PC-3 (cell line): ENCODE measurements at regions not wholly inside any gene's neighbourhood (a gene's known extent, or its start where the extent isn't known, plus 50 kb on each side); places are given as distances from the start of the nearest gene placed in this dataset.

ENCODE experiments used
- ATAC-seq: fragments of 200-7000 bp; cut with Tn5 transposase; 2 replicates; pipeline ENCODE4 v1.9.1; 2020; ENCODE audit warnings: mild to moderate bottlenecking, moderate library complexity
- BruUV-seq: library from RNA; stranded (reverse); fragments of 400-500 nt; replicated peaks from 2 replicates; lab custom pipeline; 2021; lab: Mats Ljungman, UMichigan
- CTCF ChIA-PET: fragments of 300-600 bp; sonication (Branson Sonifier 250); formaldehyde crosslinking; loops from one replicate; lab custom pipeline; 2022; ENCODE audit warnings: antibody characterized with exemption; lab: Charles Lee
- POLR2A ChIA-PET: fragments of 300-600 bp; sonication (Branson Sonifier 250); formaldehyde crosslinking; loops from one replicate; lab custom pipeline; 2022; ENCODE audit warnings: antibody characterized with exemption; ENCODE audit not compliant: unreplicated experiment; lab: Charles Lee
- DNase-seq: peaks from one replicate; pipeline ENCODE4 v3.0.0-alpha.2; 2015
- H2AFZ ChIP-seq: fragments of 300-600 bp; sonication (generic); 2 replicates; pipeline ENCODE4 v1.6.0; 2016; ENCODE audit warnings: antibody characterized with exemption, low read length
- H3F3A ChIP-seq: fragments of 300-600 bp; sonication (generic); one replicate; pipeline ENCODE4 v1.6.0; 2017; ENCODE audit warnings: antibody characterized with exemption, low read length, control low read depth, mild to moderate bottlenecking; ENCODE audit not compliant: unreplicated experiment
- H3K27ac ChIP-seq: fragments of 300-600 bp; sonication (generic); 2 replicates; pipeline ENCODE4 v1.5.1; 2016; ENCODE audit warnings: mild to moderate bottlenecking, low read length
- H3K27me3 ChIP-seq: fragments of 300-600 bp; sonication (generic); 2 replicates; pipeline ENCODE4 v1.6.1; 2016; ENCODE audit warnings: low read length, mixed read lengths
- H3K36me3 ChIP-seq: fragments of 300-600 bp; sonication (generic); 2 replicates; pipeline ENCODE4 v1.6.1; 2016; ENCODE audit warnings: low read depth, mixed run types, low read length, mixed read lengths
- H3K4me1 ChIP-seq: fragments of 300-600 bp; sonication (generic); 2 replicates; pipeline ENCODE4 v1.5.1; 2016; ENCODE audit warnings: low read length; ENCODE audit not compliant: insufficient read depth
- H3K4me2 ChIP-seq: fragments of 300-600 bp; sonication (generic); 2 replicates; pipeline ENCODE4 v1.6.0; 2016; ENCODE audit warnings: low read length
- H3K4me3 ChIP-seq: fragments of 300-600 bp; sonication (generic); 2 replicates; pipeline ENCODE4 v1.5.1; 2016; ENCODE audit warnings: mild to moderate bottlenecking, low read length, mixed read lengths
- H3K79me2 ChIP-seq: fragments of 300-600 bp; sonication (generic); 2 replicates; pipeline ENCODE4 v1.6.1; 2017; ENCODE audit warnings: low read length, mixed read lengths
- H3K9ac ChIP-seq: fragments of 300-600 bp; sonication (generic); 2 replicates; pipeline ENCODE4 v1.6.0; 2016; ENCODE audit warnings: mild to moderate bottlenecking, low read length
- H3K9me2 ChIP-seq: fragments of 300-600 bp; sonication (generic); replicated peaks from 2 replicates; pipeline ENCODE4 v1.6.1; 2016; ENCODE audit warnings: mixed run types, low read length, mixed read lengths
- H3K9me3 ChIP-seq: fragments of 300-600 bp; sonication (generic); 2 replicates; pipeline ENCODE4 v1.6.1; 2016; ENCODE audit warnings: low read length, mixed read lengths
- H4K20me1 ChIP-seq: fragments of 300-600 bp; sonication (generic); 2 replicates; pipeline ENCODE4 v1.6.1; 2016; ENCODE audit warnings: low read length, mixed read lengths
- EZH2 ChIP-seq: fragments of 300-600 bp; sonication (generic); IDR thresholded peaks from one replicate; pipeline ENCODE4 v1.6.1; 2017; ENCODE audit warnings: antibody characterized with exemption, mild to moderate bottlenecking, low read length; ENCODE audit not compliant: unreplicated experiment
- EZH2phosphoT487 ChIP-seq: fragments of 300-600 bp; sonication (generic); IDR thresholded peaks from 2 replicates; pipeline ENCODE4 v1.6.1; 2018; ENCODE audit warnings: mild to moderate bottlenecking, antibody characterized with exemption, low read length, borderline replicate concordance
- intact Hi-C: fragments of 100-400 bp; cut with micrococcal nuclease; formaldehyde crosslinking; loops from 2 replicates; pipeline ENCODE4 v1.9.0; 2023
- TF ChIP-seq, protein P1 (sequence below): fragments of 300-600 bp; sonication (generic); conservative IDR thresholded peaks from 2 replicates; pipeline ENCODE4 v1.5.1; 2017; ENCODE audit warnings: antibody characterized with exemption, low read depth, mild to moderate bottlenecking, low read length

DNA sequence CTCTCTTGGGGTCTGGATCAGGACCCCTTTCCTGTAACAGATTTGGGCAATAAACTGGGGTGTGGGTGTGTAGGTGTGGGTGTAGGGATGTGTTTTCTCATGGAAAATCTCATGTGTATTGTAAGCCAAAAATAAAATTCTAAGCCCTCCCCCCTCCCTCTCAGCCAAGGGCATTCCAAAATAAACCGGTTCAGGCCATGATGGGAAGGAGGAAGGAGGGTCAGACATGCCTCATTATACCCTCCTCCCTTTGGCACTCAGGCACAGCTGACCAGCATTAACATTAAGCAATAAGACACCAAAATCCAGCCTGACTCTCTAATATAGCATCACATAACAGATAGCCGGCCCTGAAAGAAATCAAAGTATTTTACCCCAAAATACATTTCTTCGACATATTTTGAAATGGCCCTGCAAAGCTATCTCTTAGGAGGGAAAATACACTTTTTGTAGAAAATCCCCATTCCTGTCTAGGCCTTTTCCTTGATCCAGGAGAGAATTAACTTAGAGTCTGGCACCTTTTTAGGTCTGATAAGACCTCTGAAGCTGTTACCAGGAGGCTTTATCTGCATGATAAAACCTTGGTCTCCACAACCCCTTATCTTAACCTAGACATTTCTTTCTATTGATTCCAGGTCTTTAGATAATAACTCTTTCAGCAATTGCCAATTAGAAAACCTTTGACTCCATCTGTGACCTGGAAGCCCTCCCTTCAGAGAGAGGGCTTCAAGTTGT is 128.7 kb upstream of the COL5A2 start:
- intact Hi-C loops, result no loop called here
- no TSS peak for BruUV-seq
- DNase-seq, result no peak
- Histone ChIP-seq H3K27ac (no peak overlapping the region), H3F3A (no peaks in the 10 kb centered on the region), H4K20me1 (no peaks in the 10 kb centered on the region), H3K4me1 (peaks cover 10% of the 10 kb centered on the region), H3K9me3 (no peaks in the 10 kb centered on the region), H3K4me3 (no peak overlapping the region), H3K4me2 (no peak overlapping the region), H3K79me2 (no peaks in the 10 kb centered on the region), H3K36me3 (no peaks in the 10 kb centered on the region), H3K9me2 (no peaks in the 10 kb centered on the region), H3K27me3 (no peaks in the 10 kb centered on the region), H3K9ac (no peak overlapping the region), H2AFZ (no peak overlapping the region)
- TF ChIP-seq EZH2phosphoT487 (no peak), EZH2 (no peak)
- TF ChIP-seq, protein P1, sequence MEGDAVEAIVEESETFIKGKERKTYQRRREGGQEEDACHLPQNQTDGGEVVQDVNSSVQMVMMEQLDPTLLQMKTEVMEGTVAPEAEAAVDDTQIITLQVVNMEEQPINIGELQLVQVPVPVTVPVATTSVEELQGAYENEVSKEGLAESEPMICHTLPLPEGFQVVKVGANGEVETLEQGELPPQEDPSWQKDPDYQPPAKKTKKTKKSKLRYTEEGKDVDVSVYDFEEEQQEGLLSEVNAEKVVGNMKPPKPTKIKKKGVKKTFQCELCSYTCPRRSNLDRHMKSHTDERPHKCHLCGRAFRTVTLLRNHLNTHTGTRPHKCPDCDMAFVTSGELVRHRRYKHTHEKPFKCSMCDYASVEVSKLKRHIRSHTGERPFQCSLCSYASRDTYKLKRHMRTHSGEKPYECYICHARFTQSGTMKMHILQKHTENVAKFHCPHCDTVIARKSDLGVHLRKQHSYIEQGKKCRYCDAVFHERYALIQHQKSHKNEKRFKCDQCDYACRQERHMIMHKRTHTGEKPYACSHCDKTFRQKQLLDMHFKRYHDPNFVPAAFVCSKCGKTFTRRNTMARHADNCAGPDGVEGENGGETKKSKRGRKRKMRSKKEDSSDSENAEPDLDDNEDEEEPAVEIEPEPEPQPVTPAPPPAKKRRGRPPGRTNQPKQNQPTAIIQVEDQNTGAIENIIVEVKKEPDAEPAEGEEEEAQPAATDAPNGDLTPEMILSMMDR, result no peak
- POLR2A ChIA-PET, result no interaction called here
- ATAC-seq, result no peak
- CTCF ChIA-PET, result no interaction called here

DNA sequence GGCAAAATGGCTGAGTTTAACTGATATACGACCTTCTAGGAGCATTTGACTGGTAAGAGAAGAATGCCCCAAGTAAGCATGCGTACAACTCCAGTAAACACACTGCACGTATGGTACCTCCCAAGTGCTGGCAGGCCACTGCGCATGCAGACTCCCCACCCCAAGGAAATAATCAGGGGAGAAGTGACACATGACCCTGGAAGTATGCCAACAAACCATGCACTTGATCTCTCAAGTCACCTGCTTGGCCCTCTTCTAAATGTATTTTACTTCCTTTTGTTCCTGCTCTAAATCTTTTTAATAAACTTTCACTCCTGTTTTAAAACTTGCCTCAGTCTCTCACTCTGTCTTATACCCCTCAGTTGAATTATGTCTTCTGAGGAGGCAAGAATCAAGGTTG is 129.8 kb upstream of the COL5A2 start:
- H3K4me2 ChIP-seq, result no peak overlapping the region
- BruUV-seq, result no TSS peak
- no peaks in the 10 kb centered on the region for H3K9me2 ChIP-seq
- POLR2A ChIA-PET, result no interaction called here
- CTCF ChIA-PET, result no interaction called here
- no peak for TF ChIP-seq EZH2phosphoT487
- H3K9ac ChIP-seq, result no peak overlapping the region
- no peaks in the 10 kb centered on the region for H4K20me1 ChIP-seq
- H3K9me3 ChIP-seq, result no peaks in the 10 kb centered on the region
- no peaks in the 10 kb centered on the region for H3F3A ChIP-seq
- H2AFZ ChIP-seq, result no peak overlapping the region
- no peak for DNase-seq
- H3K27ac ChIP-seq, result no peak overlapping the region
- no peaks in the 10 kb centered on the region for H3K79me2 ChIP-seq
- H3K4me3 ChIP-seq, result no peak overlapping the region
- H3K27me3 ChIP-seq, result no peaks in the 10 kb centered on the region
- intact Hi-C loops, result no loop called here
- peaks cover 10% of the 10 kb centered on the region for H3K4me1 ChIP-seq
- ATAC-seq, result no peak
- H3K36me3 ChIP-seq, result no peaks in the 10 kb centered on the region

DNA sequence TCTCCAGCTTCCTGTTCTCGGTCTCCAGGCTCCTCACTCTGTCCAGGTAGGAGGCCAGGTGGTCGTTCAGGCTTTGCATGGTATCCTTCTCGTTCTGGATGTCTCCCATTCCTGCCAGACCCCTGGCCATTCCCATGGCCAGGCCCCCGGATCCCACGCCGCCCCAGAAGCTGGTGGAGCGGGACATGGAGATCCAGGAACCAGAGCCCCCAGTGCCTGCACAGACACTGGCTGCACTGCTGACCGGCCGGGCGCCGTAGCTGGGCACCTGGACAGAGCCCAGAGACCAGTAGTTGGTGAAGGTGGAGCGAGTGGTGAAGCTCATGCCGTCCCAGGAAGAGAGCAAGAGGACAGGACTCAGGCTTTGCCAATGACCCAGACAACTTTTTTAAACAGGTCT is 129.1 kb upstream of the WDR75 start:
- H3K4me2 ChIP-seq, result no peak overlapping the region
- no peak overlapping the region for H3K9ac ChIP-seq
- DNase-seq, result no peak
- H3K9me2 ChIP-seq, result no peaks in the 10 kb centered on the region
- CTCF ChIA-PET, result no interaction called here
- H3K79me2 ChIP-seq, result no peaks in the 10 kb centered on the region
- no peak overlapping the region for H2AFZ ChIP-seq
- TF ChIP-seq EZH2 (no peak), EZH2phosphoT487 (no peak)
- TF ChIP-seq, protein P1, result no peak
- no peaks in the 10 kb centered on the region for H4K20me1 ChIP-seq
- no TSS peak for BruUV-seq
- H3K4me1 ChIP-seq, result no peaks in the 10 kb centered on the region
- no peaks in the 10 kb centered on the region for H3F3A ChIP-seq
- no peak for ATAC-seq
- H3K27ac ChIP-seq, result no peak overlapping the region
- H3K4me3 ChIP-seq, result no peak overlapping the region
- intact Hi-C loops, result no loop called here
- no peaks in the 10 kb centered on the region for H3K27me3 ChIP-seq
- POLR2A ChIA-PET, result no interaction called here
- no peaks in the 10 kb centered on the region for H3K9me3 ChIP-seq
- no peaks in the 10 kb centered on the region for H3K36me3 ChIP-seq
